ENCODE measurements at regions not wholly inside any gene's neighbourhood (a gene's known extent, or its start where the extent isn't known, plus 50 kb on each side); places are given as distances from the start of the nearest gene placed in this dataset.

GRCh38 chr1:13983393-13983792, 283.4 kb downstream of the PRDM2 start:
- TF ChIP-seq, protein P1, sequence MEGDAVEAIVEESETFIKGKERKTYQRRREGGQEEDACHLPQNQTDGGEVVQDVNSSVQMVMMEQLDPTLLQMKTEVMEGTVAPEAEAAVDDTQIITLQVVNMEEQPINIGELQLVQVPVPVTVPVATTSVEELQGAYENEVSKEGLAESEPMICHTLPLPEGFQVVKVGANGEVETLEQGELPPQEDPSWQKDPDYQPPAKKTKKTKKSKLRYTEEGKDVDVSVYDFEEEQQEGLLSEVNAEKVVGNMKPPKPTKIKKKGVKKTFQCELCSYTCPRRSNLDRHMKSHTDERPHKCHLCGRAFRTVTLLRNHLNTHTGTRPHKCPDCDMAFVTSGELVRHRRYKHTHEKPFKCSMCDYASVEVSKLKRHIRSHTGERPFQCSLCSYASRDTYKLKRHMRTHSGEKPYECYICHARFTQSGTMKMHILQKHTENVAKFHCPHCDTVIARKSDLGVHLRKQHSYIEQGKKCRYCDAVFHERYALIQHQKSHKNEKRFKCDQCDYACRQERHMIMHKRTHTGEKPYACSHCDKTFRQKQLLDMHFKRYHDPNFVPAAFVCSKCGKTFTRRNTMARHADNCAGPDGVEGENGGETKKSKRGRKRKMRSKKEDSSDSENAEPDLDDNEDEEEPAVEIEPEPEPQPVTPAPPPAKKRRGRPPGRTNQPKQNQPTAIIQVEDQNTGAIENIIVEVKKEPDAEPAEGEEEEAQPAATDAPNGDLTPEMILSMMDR (IDR thresholded peaks at IDR 0.05; ENCODE audit: insufficient read depth, low read length, poor library complexity, severe bottlenecking), result no peak
- TF ChIP-seq EZH2phosphoT487 (conservative IDR thresholded peaks at IDR 0.05; ENCODE audit: low read length), result no peak

Measured in SU-DHL-6 (cell line).